ENCODE measurements at regions not wholly inside any gene's neighbourhood (a gene's known extent, or its start where the extent isn't known, plus 50 kb on each side); places are given as distances from the start of the nearest gene placed in this dataset.

DNA sequence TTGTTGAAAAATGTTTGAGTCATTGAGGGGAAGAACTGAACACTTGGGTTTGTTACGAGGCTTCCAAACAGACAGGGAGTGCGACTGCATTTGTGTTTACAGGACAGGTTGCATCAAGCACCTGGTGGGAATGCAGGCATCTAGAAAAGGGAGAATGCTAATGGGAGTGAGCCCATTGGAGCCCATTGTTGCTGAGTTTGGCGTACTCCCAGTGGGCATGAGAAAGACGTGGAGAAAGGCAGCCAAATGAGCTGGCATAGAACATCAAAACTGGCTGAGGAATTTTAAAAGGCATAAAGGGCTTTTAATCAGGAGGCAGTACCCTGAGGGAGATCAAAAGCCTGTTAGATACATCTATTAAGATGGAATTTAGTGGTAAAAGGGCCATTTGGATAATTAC is 171.6 kb upstream of the NPSR1 start:
- TF ChIP-seq, protein P1, sequence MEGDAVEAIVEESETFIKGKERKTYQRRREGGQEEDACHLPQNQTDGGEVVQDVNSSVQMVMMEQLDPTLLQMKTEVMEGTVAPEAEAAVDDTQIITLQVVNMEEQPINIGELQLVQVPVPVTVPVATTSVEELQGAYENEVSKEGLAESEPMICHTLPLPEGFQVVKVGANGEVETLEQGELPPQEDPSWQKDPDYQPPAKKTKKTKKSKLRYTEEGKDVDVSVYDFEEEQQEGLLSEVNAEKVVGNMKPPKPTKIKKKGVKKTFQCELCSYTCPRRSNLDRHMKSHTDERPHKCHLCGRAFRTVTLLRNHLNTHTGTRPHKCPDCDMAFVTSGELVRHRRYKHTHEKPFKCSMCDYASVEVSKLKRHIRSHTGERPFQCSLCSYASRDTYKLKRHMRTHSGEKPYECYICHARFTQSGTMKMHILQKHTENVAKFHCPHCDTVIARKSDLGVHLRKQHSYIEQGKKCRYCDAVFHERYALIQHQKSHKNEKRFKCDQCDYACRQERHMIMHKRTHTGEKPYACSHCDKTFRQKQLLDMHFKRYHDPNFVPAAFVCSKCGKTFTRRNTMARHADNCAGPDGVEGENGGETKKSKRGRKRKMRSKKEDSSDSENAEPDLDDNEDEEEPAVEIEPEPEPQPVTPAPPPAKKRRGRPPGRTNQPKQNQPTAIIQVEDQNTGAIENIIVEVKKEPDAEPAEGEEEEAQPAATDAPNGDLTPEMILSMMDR (conservative IDR thresholded peaks at IDR 0.05): no peak
- TF ChIP-seq EZH2 (IDR thresholded peaks at IDR 0.05; ENCODE audit: low read depth): no peak

Data from PC-9 (cell line).